ENCODE measurements at regions not wholly inside any gene's neighbourhood (a gene's known extent, or its start where the extent isn't known, plus 50 kb on each side); places are given as distances from the start of the nearest gene placed in this dataset.
"Not testable (repeated sequence)": the region's sequence is repeated elsewhere in the genome, so short reads cannot be mapped to it uniquely, and the experiment has no call there.

GRCh38 chr2:111580616-111581015, 303.4 kb downstream of the ANAPC1 start:
- H3K4me3 Mint-ChIP-seq; H3K27ac Mint-ChIP-seq; POLR2A ChIA-PET; H3K9me3 Mint-ChIP-seq; DNase-seq; H3K27me3 Mint-ChIP-seq; H3K4me1 Mint-ChIP-seq; H3K36me3 Mint-ChIP-seq; ATAC-seq (ENCODE audit: low read depth): not testable (repeated sequence)

DNA sequence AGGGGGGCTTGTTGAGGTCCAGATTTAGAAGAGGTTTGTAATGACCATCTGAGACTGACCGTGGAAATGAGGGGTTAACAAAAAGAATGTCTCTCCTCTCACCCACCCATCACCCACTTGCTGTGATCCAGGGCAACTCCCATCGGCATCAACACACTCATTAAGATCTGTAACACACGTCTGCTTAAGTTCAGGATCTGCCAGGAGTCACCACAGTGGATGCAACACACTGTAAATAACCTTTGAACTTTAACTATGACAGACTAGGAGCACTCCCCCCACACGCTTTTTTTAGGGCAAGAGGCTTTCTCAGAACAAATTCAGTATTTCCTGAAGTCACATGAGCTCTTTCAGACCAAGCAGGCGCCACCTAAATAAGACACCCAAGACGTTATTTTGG, 301.9 kb downstream of the ANAPC1 start:
- ATAC-seq (ENCODE audit: low read depth); DNase-seq; H3K4me3 Mint-ChIP-seq; H3K27ac Mint-ChIP-seq; H3K27me3 Mint-ChIP-seq; H3K4me1 Mint-ChIP-seq; POLR2A ChIA-PET; H3K36me3 Mint-ChIP-seq; H3K9me3 Mint-ChIP-seq: not testable (repeated sequence)

DNA sequence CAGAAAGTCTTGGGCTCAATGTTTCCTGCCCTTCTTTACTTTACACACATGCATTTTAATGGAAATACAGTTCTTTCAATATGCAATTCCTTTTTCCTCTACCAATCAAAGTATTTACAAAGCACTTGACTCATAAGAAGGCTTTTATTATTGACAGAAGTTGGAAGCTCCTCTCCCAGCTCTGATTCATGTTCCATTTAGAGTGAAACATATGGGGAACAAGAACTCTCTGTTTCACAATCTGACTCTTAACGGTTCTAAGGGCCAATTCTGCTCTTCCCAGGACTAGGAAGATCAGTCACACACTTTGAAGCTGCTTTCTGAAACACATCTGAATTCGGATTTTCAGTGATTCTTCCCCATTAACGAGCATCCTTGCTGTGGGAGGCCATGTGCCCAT, 300.5 kb downstream of the ANAPC1 start:
- ATAC-seq (ENCODE audit: low read depth); DNase-seq; POLR2A ChIA-PET; H3K4me1 Mint-ChIP-seq; H3K27me3 Mint-ChIP-seq; H3K36me3 Mint-ChIP-seq; H3K9me3 Mint-ChIP-seq; H3K4me3 Mint-ChIP-seq; H3K27ac Mint-ChIP-seq: not testable (repeated sequence)

- H3K27ac Mint-ChIP-seq; H3K36me3 Mint-ChIP-seq; H3K4me3 Mint-ChIP-seq; H3K4me1 Mint-ChIP-seq; DNase-seq; POLR2A ChIA-PET; H3K9me3 Mint-ChIP-seq; ATAC-seq (ENCODE audit: low read depth); H3K27me3 Mint-ChIP-seq: not testable (repeated sequence)
These were observed 299.5 kb downstream of the ANAPC1 start for GRCh38 chr2:111584540-111584939.

- H3K9me3 Mint-ChIP-seq; H3K4me1 Mint-ChIP-seq; POLR2A ChIA-PET; H3K27ac Mint-ChIP-seq; DNase-seq; H3K27me3 Mint-ChIP-seq; H3K4me3 Mint-ChIP-seq; ATAC-seq (ENCODE audit: low read depth); H3K36me3 Mint-ChIP-seq: not testable (repeated sequence)
These were observed 299.0 kb downstream of the ANAPC1 start for GRCh38 chr2:111584950-111585349.

DNA sequence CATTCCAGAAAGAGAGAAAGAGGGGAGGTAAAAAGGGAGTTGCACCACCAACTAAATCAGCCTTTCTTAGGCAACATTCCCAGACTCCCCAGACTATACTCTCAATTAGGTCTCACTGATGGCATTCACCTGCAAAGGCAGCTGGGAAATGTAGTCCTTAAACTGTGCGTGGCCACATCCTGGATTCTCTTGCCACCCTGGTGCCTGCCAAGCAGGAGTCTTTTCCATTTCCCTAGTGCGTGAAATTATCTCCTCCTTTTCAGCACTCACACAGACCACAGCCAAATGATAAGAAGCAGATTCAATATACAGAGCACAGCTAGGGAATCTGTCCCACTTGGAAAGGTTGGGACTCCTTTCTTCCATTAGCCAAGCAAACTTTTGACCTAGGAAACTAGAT, 298.0 kb downstream of the ANAPC1 start:
- H3K9me3 Mint-ChIP-seq; POLR2A ChIA-PET; ATAC-seq (ENCODE audit: low read depth); H3K4me1 Mint-ChIP-seq; H3K4me3 Mint-ChIP-seq; DNase-seq; H3K27me3 Mint-ChIP-seq; H3K36me3 Mint-ChIP-seq; H3K27ac Mint-ChIP-seq: not testable (repeated sequence)

DNA sequence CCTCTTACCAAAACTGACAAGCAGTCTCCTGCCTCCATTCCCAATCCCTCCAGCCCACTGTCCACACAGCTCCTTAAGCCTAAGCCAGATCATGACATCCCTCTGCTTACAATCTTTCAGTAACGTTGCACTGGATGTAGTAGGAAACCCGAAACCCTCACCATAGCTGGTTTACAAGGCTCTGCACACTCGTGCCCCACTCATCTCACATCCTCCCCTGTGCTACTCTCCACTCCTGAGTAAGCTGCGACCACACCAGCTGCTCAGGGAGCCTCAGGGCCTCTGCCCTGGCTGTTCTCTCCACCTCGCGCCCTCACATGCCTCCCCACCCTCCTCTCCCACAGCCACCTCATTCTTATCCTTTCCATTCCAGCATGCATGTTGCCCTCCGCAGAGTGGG, 288.9 kb downstream of the ANAPC1 start:
- POLR2A ChIA-PET; DNase-seq; H3K4me1 Mint-ChIP-seq; H3K27me3 Mint-ChIP-seq; H3K27ac Mint-ChIP-seq; ATAC-seq (ENCODE audit: low read depth); H3K36me3 Mint-ChIP-seq; H3K4me3 Mint-ChIP-seq; H3K9me3 Mint-ChIP-seq: not testable (repeated sequence)

- ATAC-seq (ENCODE audit: low read depth); H3K4me3 Mint-ChIP-seq; H3K27ac Mint-ChIP-seq; H3K27me3 Mint-ChIP-seq; H3K4me1 Mint-ChIP-seq; H3K9me3 Mint-ChIP-seq; H3K36me3 Mint-ChIP-seq; POLR2A ChIA-PET; DNase-seq: not testable (repeated sequence)
These were observed 286.9 kb downstream of the ANAPC1 start for GRCh38 chr2:111596808-111597705.

- H3K9me3 Mint-ChIP-seq; POLR2A ChIA-PET; DNase-seq; ATAC-seq (ENCODE audit: low read depth); H3K4me3 Mint-ChIP-seq; H3K36me3 Mint-ChIP-seq; H3K27me3 Mint-ChIP-seq; H3K4me1 Mint-ChIP-seq: not testable (repeated sequence)
- peak overlapping the region; percentile 5 for H3K27ac Mint-ChIP-seq
These were observed 285.0 kb downstream of the ANAPC1 start for GRCh38 chr2:111598944-111599343.

DNA sequence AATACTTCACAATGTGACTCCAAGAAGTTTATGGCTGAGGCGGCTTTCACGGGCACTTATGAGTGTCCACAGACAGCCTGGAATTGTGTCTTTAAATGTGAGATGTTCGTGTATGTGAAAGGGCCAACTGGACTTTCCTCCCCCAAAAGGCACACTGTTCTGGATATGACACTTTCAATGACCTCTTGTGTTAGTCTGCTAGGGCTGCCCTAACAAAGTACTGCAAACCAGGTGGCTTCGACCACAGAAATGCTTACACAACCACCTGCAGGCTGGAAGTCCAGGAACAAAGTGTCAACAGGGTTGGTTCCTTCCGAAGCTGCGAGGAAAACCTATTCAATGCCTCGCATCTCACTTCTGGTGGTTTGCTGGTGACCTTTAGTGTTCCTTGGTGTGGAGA, 281.7 kb downstream of the ANAPC1 start:
- ATAC-seq (ENCODE audit: low read depth); H3K4me3 Mint-ChIP-seq; POLR2A ChIA-PET; H3K4me1 Mint-ChIP-seq; H3K36me3 Mint-ChIP-seq; H3K27ac Mint-ChIP-seq; H3K9me3 Mint-ChIP-seq; H3K27me3 Mint-ChIP-seq; DNase-seq: not testable (repeated sequence)

GRCh38 chr2:111605798-111606197, 278.2 kb downstream of the ANAPC1 start:
- H3K27ac Mint-ChIP-seq; H3K36me3 Mint-ChIP-seq; H3K4me1 Mint-ChIP-seq; ATAC-seq (ENCODE audit: low read depth); POLR2A ChIA-PET; H3K9me3 Mint-ChIP-seq; H3K27me3 Mint-ChIP-seq; H3K4me3 Mint-ChIP-seq; DNase-seq: not testable (repeated sequence)

GRCh38 chr2:111606632-111607031, 277.4 kb downstream of the ANAPC1 start:
- H3K4me1 Mint-ChIP-seq; H3K9me3 Mint-ChIP-seq; H3K27ac Mint-ChIP-seq; H3K27me3 Mint-ChIP-seq; POLR2A ChIA-PET; DNase-seq; H3K4me3 Mint-ChIP-seq; H3K36me3 Mint-ChIP-seq; ATAC-seq (ENCODE audit: low read depth): not testable (repeated sequence)

DNA sequence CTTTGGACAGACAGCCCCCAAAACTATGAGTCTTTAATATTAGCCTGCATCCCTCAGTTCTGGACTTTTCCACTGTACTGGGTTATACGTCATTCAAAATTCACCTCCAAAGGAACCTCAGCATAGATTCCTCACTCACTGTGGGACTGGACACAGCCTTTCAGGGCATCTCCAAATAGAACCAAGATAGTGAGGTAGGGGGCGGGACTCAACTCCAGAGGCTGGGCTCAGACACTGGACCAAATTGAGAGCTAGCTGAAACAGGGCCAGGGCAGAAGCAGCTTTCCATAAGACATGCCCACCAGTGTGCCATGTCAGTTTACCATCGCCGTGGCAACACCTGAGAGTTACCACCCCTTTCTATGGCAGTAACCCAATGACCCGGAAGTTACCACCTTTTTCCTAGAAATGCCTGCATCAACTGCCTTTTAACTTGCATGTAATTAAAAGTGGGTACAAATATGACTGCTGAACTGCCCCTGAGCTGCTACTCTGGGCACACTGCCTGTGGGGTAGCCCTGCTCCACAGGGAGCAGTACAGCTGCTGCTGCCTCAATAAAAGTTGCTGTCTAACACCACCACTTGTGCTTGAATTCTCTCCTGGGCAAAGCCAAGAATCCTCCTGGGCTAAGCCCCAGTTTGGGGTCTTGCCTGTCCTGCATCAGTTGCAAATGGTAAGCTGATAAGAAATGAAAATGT, 274.7 kb downstream of the ANAPC1 start:
- POLR2A ChIA-PET; H3K9me3 Mint-ChIP-seq; DNase-seq; H3K4me3 Mint-ChIP-seq; H3K36me3 Mint-ChIP-seq; ATAC-seq (ENCODE audit: low read depth); H3K27ac Mint-ChIP-seq; H3K4me1 Mint-ChIP-seq; H3K27me3 Mint-ChIP-seq: not testable (repeated sequence)

GRCh38 chr2:111610035-111610434, 274.0 kb downstream of the ANAPC1 start:
- POLR2A ChIA-PET; H3K27ac Mint-ChIP-seq; H3K36me3 Mint-ChIP-seq; H3K4me3 Mint-ChIP-seq; H3K4me1 Mint-ChIP-seq; ATAC-seq (ENCODE audit: low read depth); DNase-seq; H3K9me3 Mint-ChIP-seq; H3K27me3 Mint-ChIP-seq: not testable (repeated sequence)

All from activated naive CD8-positive, alpha-beta T cell treated with anti-CD3 and anti-CD28 coated beads, Interleukin-2, amount 10 ng/mL, durations not matched to agents 7 days and 5 days (primary cell).